ENCODE measurements at regions not wholly inside any gene's neighbourhood (a gene's known extent, or its start where the extent isn't known, plus 50 kb on each side); places are given as distances from the start of the nearest gene placed in this dataset.

DNA sequence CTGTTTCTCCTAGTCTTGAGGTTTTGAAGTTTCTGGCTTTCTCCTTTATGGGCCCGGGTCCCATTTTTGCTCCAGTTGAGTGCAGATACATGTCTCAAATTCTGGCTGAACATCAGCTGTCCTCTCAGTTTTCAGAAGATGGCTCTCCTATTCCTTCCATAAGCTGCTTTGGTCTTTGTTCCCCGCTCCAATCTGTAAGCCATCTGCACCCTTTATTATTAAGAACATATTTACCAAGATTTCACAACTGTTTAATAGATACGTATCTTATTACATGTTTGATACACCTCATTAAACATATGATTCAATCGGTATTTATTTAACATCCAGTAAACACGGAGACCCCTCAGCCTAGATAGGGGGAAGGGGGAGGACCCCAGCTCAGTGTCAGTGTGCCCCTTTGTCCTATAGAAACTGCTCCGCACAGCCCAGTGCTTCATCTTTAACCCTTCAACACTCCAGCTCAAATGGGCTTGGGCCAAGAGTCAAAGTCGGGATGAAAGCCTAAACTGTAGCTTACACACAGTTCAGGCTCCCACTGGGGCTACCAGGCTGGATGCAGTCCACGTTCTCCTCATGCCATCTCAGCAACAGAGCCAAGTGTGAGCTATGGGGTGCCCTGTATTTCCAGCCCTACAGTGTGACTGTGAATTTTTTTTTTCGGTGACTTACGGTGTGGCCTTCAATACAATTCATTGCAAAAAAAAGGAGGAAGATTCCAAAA is 166.0 kb upstream of the ZFHX3 start:
- H3K9me3 ChIP-seq (ENCODE audit: severe bottlenecking) = no peaks in the 10 kb centered on the region
- H3K27ac ChIP-seq (ENCODE audit: poor library complexity, severe bottlenecking) = no peak overlapping the region
- H3K36me3 ChIP-seq (ENCODE audit: low read depth) = no peaks in the 10 kb centered on the region
- TF ChIP-seq, protein P1, sequence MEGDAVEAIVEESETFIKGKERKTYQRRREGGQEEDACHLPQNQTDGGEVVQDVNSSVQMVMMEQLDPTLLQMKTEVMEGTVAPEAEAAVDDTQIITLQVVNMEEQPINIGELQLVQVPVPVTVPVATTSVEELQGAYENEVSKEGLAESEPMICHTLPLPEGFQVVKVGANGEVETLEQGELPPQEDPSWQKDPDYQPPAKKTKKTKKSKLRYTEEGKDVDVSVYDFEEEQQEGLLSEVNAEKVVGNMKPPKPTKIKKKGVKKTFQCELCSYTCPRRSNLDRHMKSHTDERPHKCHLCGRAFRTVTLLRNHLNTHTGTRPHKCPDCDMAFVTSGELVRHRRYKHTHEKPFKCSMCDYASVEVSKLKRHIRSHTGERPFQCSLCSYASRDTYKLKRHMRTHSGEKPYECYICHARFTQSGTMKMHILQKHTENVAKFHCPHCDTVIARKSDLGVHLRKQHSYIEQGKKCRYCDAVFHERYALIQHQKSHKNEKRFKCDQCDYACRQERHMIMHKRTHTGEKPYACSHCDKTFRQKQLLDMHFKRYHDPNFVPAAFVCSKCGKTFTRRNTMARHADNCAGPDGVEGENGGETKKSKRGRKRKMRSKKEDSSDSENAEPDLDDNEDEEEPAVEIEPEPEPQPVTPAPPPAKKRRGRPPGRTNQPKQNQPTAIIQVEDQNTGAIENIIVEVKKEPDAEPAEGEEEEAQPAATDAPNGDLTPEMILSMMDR (IDR thresholded peaks at IDR 0.05; ENCODE audit: poor library complexity, severe bottlenecking) = no peak
- no peak overlapping the region for H3K4me3 ChIP-seq (ENCODE audit: severe bottlenecking)
- ATAC-seq (ENCODE audit: low read depth) (no peak), DNase-seq (ENCODE audit: low spot score) (no peak)
- H3K27me3 ChIP-seq (ENCODE audit: insufficient read depth, poor library complexity, severe bottlenecking) = no peaks in the 10 kb centered on the region
- H3K4me1 ChIP-seq (ENCODE audit: insufficient read depth, poor library complexity, severe bottlenecking) = no peaks in the 10 kb centered on the region

DNA sequence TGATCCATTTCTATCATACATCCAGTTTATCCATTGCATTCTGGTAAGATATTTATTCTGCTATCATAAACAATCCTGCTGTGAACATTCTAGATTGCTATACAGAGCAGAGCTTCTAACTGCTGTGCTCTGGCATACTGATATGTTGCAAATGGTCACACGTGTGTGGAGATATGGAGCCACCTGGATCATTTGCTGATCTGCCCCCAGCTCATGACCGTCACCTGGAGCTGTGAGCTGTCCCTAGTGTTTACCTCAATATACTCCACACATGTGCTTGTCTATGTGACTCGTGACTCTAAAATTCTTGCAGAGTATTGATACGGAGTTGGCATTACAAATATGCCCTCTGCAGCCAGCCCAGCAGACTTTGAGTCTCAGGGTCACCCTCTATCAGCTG is 164.5 kb upstream of the ZFHX3 start:
- DNase-seq (ENCODE audit: low spot score) (no peak), ATAC-seq (ENCODE audit: low read depth) (no peak)
- H3K4me1 ChIP-seq (ENCODE audit: insufficient read depth, poor library complexity, severe bottlenecking) = no peaks in the 10 kb centered on the region
- no peaks in the 10 kb centered on the region for H3K36me3 ChIP-seq (ENCODE audit: low read depth)
- H3K4me3 ChIP-seq (ENCODE audit: severe bottlenecking) = no peak overlapping the region
- no peak overlapping the region for H3K27ac ChIP-seq (ENCODE audit: poor library complexity, severe bottlenecking)
- TF ChIP-seq, protein P1 (IDR thresholded peaks at IDR 0.05; ENCODE audit: poor library complexity, severe bottlenecking) = no peak
- H3K9me3 ChIP-seq (ENCODE audit: severe bottlenecking) = no peaks in the 10 kb centered on the region
- no peaks in the 10 kb centered on the region for H3K27me3 ChIP-seq (ENCODE audit: insufficient read depth, poor library complexity, severe bottlenecking)

DNA sequence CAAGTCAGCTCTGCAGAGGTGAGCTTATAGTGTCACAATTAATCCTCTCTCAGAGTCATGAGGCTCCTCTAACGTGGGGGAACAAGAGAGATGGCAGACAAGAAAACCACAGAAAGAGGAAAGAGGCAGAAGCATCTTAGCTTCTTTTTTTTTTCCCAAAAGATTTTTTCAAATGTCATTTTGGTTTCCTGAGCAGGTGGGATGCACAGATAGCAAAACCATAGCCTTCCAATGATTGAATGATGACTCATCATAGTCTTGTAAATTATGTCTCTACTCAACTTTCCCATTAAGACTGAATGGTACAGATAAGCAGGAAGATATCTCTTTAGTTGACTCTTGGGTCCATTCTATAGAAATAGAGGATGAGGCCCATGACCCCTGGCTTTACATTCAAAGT is 162.8 kb upstream of the ZFHX3 start:
- H3K27ac ChIP-seq (ENCODE audit: poor library complexity, severe bottlenecking) = no peak overlapping the region
- no peak overlapping the region for H3K4me3 ChIP-seq (ENCODE audit: severe bottlenecking)
- DNase-seq (ENCODE audit: low spot score) = no peak
- TF ChIP-seq, protein P1 (IDR thresholded peaks at IDR 0.05; ENCODE audit: poor library complexity, severe bottlenecking) = no peak
- H3K36me3 ChIP-seq (ENCODE audit: low read depth) = no peaks in the 10 kb centered on the region
- H3K27me3 ChIP-seq (ENCODE audit: insufficient read depth, poor library complexity, severe bottlenecking) = no peaks in the 10 kb centered on the region
- H3K4me1 ChIP-seq (ENCODE audit: insufficient read depth, poor library complexity, severe bottlenecking) = no peaks in the 10 kb centered on the region
- no peak for ATAC-seq (ENCODE audit: low read depth)
- no peaks in the 10 kb centered on the region for H3K9me3 ChIP-seq (ENCODE audit: severe bottlenecking)

DNA sequence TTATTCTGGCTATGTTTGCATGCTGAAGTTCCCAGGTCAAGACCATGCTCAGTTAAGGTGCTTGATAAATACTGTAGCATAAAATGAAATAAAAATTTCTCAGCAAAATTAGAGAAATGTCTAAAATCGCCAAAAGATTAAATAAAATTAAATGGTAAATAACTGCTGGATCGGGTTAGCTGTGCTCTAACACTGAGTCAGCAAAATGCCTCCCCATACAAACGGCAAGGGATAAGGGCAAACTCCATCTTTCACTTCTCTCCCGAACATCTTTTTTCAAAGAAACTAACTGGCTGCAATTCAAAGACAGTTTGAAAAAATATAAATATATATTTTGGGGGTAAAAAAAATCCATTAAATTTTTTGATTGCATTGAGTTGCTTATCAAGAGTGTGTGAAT is 162.2 kb upstream of the ZFHX3 start:
- TF ChIP-seq, protein P1 (IDR thresholded peaks at IDR 0.05; ENCODE audit: poor library complexity, severe bottlenecking) = no peak
- Histone ChIP-seq H3K27me3 (ENCODE audit: insufficient read depth, poor library complexity, severe bottlenecking) (no peaks in the 10 kb centered on the region), H3K4me3 (ENCODE audit: severe bottlenecking) (no peak overlapping the region), H3K4me1 (ENCODE audit: insufficient read depth, poor library complexity, severe bottlenecking) (no peaks in the 10 kb centered on the region), H3K36me3 (ENCODE audit: low read depth) (no peaks in the 10 kb centered on the region), H3K27ac (ENCODE audit: poor library complexity, severe bottlenecking) (no peak overlapping the region), H3K9me3 (ENCODE audit: severe bottlenecking) (no peaks in the 10 kb centered on the region)
- no peak for ATAC-seq (ENCODE audit: low read depth)
- no peak for DNase-seq (ENCODE audit: low spot score)

DNA sequence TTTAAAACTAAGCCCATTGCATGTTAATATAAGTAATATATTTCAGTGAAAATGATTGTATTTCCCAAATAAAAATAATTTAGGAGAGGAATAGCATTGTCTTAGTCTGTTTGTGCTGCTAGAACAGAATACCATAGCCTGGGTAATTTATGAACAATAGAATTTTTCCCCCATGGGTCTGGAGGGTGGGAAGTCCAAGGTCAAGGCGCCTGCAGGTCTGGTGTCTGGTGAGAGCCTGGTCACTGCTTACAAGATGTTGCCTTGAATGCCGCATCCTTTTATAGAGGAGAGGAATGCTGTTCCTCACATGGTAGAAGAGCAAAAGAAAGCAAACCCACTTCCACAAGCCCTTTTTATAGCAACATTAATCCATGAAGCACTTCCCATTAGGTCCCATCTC is 161.3 kb upstream of the ZFHX3 start:
- no peak overlapping the region for H3K27ac ChIP-seq (ENCODE audit: poor library complexity, severe bottlenecking)
- no peak overlapping the region for H3K4me3 ChIP-seq (ENCODE audit: severe bottlenecking)
- ATAC-seq (ENCODE audit: low read depth) (no peak), DNase-seq (ENCODE audit: low spot score) (no peak)
- H3K36me3 ChIP-seq (ENCODE audit: low read depth) = no peaks in the 10 kb centered on the region
- H3K27me3 ChIP-seq (ENCODE audit: insufficient read depth, poor library complexity, severe bottlenecking) = no peaks in the 10 kb centered on the region
- TF ChIP-seq, protein P1 (IDR thresholded peaks at IDR 0.05; ENCODE audit: poor library complexity, severe bottlenecking) = no peak
- no peaks in the 10 kb centered on the region for H3K9me3 ChIP-seq (ENCODE audit: severe bottlenecking)
- no peaks in the 10 kb centered on the region for H3K4me1 ChIP-seq (ENCODE audit: insufficient read depth, poor library complexity, severe bottlenecking)
